ENCODE measurements at regions not wholly inside any gene's neighbourhood (a gene's known extent, or its start where the extent isn't known, plus 50 kb on each side); places are given as distances from the start of the nearest gene placed in this dataset.

GRCh38 chr6:14676977-14677781 lies 559.6 kb downstream of the CD83 start:
- TF ChIP-seq CTCF (IDR thresholded peaks at IDR 0.05; ENCODE audit: insufficient read depth, low read length), result no peak
- no peak for TF ChIP-seq SPI1 (IDR thresholded peaks at IDR 0.05; ENCODE audit: borderline replicate concordance, low read depth)

All from HL-60 (cell line).